ENCODE measurements at regions not wholly inside any gene's neighbourhood (a gene's known extent, or its start where the extent isn't known, plus 50 kb on each side); places are given as distances from the start of the nearest gene placed in this dataset.

DNA sequence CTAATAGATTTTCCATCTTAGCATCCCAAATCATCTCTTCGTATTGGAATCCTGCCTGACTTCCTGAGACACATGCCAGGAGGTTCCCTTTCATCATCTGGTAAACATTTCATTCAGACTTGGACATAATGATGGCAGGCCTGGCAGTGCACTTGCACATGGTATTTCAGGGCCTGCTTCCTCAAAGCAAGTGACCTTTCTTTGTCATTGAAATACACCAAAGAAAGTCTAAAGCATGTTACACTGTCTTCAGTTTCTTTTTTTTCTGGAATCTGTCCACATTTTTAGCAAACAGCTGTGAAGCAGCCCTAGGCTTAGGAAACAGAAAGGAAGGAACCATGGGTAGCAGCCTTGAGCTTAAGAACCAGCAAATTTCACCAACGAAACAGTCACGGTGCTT, 205.9 kb upstream of the VCX start:
- TF ChIP-seq, protein P1, sequence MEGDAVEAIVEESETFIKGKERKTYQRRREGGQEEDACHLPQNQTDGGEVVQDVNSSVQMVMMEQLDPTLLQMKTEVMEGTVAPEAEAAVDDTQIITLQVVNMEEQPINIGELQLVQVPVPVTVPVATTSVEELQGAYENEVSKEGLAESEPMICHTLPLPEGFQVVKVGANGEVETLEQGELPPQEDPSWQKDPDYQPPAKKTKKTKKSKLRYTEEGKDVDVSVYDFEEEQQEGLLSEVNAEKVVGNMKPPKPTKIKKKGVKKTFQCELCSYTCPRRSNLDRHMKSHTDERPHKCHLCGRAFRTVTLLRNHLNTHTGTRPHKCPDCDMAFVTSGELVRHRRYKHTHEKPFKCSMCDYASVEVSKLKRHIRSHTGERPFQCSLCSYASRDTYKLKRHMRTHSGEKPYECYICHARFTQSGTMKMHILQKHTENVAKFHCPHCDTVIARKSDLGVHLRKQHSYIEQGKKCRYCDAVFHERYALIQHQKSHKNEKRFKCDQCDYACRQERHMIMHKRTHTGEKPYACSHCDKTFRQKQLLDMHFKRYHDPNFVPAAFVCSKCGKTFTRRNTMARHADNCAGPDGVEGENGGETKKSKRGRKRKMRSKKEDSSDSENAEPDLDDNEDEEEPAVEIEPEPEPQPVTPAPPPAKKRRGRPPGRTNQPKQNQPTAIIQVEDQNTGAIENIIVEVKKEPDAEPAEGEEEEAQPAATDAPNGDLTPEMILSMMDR (IDR thresholded peaks at IDR 0.05; ENCODE audit: insufficient read depth, low read length) = no peak
- TF ChIP-seq, protein P2, sequence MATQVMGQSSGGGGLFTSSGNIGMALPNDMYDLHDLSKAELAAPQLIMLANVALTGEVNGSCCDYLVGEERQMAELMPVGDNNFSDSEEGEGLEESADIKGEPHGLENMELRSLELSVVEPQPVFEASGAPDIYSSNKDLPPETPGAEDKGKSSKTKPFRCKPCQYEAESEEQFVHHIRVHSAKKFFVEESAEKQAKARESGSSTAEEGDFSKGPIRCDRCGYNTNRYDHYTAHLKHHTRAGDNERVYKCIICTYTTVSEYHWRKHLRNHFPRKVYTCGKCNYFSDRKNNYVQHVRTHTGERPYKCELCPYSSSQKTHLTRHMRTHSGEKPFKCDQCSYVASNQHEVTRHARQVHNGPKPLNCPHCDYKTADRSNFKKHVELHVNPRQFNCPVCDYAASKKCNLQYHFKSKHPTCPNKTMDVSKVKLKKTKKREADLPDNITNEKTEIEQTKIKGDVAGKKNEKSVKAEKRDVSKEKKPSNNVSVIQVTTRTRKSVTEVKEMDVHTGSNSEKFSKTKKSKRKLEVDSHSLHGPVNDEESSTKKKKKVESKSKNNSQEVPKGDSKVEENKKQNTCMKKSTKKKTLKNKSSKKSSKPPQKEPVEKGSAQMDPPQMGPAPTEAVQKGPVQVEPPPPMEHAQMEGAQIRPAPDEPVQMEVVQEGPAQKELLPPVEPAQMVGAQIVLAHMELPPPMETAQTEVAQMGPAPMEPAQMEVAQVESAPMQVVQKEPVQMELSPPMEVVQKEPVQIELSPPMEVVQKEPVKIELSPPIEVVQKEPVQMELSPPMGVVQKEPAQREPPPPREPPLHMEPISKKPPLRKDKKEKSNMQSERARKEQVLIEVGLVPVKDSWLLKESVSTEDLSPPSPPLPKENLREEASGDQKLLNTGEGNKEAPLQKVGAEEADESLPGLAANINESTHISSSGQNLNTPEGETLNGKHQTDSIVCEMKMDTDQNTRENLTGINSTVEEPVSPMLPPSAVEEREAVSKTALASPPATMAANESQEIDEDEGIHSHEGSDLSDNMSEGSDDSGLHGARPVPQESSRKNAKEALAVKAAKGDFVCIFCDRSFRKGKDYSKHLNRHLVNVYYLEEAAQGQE (IDR thresholded peaks at IDR 0.05; ENCODE audit: insufficient replicate concordance, low read depth) = no peak
- TF ChIP-seq POLR2AphosphoS5 (IDR thresholded peaks at IDR 0.05; ENCODE audit: low read depth) (no peak), GABPA (IDR thresholded peaks at IDR 0.05; ENCODE audit: low read depth) (no peak), SPI1 (IDR thresholded peaks at IDR 0.05; ENCODE audit: borderline replicate concordance, low read depth) (no peak)
